ENCODE measurements at regions not wholly inside any gene's neighbourhood (a gene's known extent, or its start where the extent isn't known, plus 50 kb on each side); places are given as distances from the start of the nearest gene placed in this dataset.

DNA sequence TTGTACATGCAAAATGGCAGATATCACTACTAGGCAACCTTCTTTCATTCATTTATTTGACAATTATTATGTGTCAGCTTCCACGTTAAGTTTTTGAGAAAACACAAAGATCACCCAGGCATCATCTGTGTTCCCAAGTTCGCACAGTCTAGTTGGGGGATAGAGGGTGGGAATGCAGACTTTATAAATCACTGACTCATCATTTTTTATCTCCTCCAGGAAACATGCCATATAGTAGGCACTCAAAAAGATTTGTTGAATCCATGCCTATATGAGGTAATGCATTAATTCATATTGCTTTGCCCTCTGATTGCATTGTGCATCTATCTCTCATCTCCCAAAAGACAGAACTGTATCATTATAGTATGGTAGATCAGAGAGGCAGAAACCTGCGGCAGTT lies 196.8 kb upstream of the TOX3 start:
- H3F3A ChIP-seq (ENCODE audit: insufficient read depth, low read depth) = no peaks in the 10 kb centered on the region
- no peak overlapping the region for H3K4me3 ChIP-seq
- intact Hi-C loops (cut with micrococcal nuclease; ENCODE audit: unreplicated experiment) = no loop called here
- no peak overlapping the region for H2AFZ ChIP-seq
- no peaks in the 10 kb centered on the region for H3K79me2 ChIP-seq (ENCODE audit: low read depth)
- ChIA-PET CTCF (no interaction called here), POLR2A (ENCODE audit: unreplicated experiment) (no interaction called here)
- no peaks in the 10 kb centered on the region for H3K36me3 ChIP-seq (ENCODE audit: low read depth)
- no peaks in the 10 kb centered on the region for H3K9me3 ChIP-seq (ENCODE audit: insufficient read depth, low read depth)
- TF ChIP-seq EZH2 (IDR thresholded peaks at IDR 0.05; ENCODE audit: low read depth) = no peak
- TF ChIP-seq, protein P1, sequence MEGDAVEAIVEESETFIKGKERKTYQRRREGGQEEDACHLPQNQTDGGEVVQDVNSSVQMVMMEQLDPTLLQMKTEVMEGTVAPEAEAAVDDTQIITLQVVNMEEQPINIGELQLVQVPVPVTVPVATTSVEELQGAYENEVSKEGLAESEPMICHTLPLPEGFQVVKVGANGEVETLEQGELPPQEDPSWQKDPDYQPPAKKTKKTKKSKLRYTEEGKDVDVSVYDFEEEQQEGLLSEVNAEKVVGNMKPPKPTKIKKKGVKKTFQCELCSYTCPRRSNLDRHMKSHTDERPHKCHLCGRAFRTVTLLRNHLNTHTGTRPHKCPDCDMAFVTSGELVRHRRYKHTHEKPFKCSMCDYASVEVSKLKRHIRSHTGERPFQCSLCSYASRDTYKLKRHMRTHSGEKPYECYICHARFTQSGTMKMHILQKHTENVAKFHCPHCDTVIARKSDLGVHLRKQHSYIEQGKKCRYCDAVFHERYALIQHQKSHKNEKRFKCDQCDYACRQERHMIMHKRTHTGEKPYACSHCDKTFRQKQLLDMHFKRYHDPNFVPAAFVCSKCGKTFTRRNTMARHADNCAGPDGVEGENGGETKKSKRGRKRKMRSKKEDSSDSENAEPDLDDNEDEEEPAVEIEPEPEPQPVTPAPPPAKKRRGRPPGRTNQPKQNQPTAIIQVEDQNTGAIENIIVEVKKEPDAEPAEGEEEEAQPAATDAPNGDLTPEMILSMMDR (conservative IDR thresholded peaks at IDR 0.05) = no peak
- no peaks in the 10 kb centered on the region for H3K4me1 ChIP-seq (replicated peaks; ENCODE audit: insufficient read depth)
- BruUV-seq (replicated peaks) = no TSS peak
- H3K9me2 ChIP-seq (ENCODE audit: insufficient read depth) = no peaks in the 10 kb centered on the region
- DNase-seq = no peak
- H3K4me2 ChIP-seq = no peak overlapping the region
- H4K20me1 ChIP-seq (ENCODE audit: insufficient read depth) = no peaks in the 10 kb centered on the region
- H3K27me3 ChIP-seq (ENCODE audit: insufficient read depth, low read depth) = no peaks in the 10 kb centered on the region
- H3K27ac ChIP-seq = no peak overlapping the region

DNA sequence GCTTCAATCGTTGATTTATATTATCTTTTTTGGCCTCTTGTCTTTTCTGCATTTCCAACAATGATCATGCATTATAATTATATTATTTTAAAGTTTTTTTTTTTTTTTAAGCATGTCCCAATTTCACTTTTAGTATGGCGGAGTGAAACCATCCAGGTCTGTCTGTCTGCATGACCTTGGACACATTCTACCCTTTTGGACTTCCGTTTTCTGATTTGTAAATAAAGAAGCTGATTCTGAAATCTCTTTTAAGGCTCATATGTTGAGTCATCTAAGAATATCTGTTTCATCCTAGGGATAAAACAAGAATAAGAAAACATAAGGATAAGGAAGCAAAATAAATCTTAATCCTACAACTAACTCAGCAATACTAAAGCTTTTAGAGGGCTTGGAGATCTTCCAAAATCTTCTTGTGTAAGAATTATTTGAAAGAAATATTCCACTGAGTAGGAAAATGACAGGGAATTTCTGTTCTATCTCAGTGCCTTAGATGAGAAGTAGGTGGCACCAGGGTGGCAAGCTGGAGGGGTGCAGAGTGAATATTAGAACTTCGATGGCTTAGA lies 195.7 kb upstream of the TOX3 start:
- H3K79me2 ChIP-seq (ENCODE audit: low read depth) = no peaks in the 10 kb centered on the region
- no peaks in the 10 kb centered on the region for H3K4me1 ChIP-seq (replicated peaks; ENCODE audit: insufficient read depth)
- no peaks in the 10 kb centered on the region for H3K9me3 ChIP-seq (ENCODE audit: insufficient read depth, low read depth)
- H2AFZ ChIP-seq = no peak overlapping the region
- no peaks in the 10 kb centered on the region for H3K36me3 ChIP-seq (ENCODE audit: low read depth)
- no peaks in the 10 kb centered on the region for H3K9me2 ChIP-seq (ENCODE audit: insufficient read depth)
- TF ChIP-seq, protein P1 (conservative IDR thresholded peaks at IDR 0.05) = no peak
- TF ChIP-seq EZH2 (IDR thresholded peaks at IDR 0.05; ENCODE audit: low read depth) = no peak
- no peaks in the 10 kb centered on the region for H4K20me1 ChIP-seq (ENCODE audit: insufficient read depth)
- ChIA-PET POLR2A (ENCODE audit: unreplicated experiment) (no interaction called here), CTCF (no interaction called here)
- no peaks in the 10 kb centered on the region for H3K27me3 ChIP-seq (ENCODE audit: insufficient read depth, low read depth)
- H3K4me3 ChIP-seq = no peak overlapping the region
- no peaks in the 10 kb centered on the region for H3F3A ChIP-seq (ENCODE audit: insufficient read depth, low read depth)
- DNase-seq = no peak
- BruUV-seq (replicated peaks) = no TSS peak
- H3K27ac ChIP-seq = no peak overlapping the region
- no peak overlapping the region for H3K4me2 ChIP-seq
- intact Hi-C loops (cut with micrococcal nuclease; ENCODE audit: unreplicated experiment) = no loop called here

DNA sequence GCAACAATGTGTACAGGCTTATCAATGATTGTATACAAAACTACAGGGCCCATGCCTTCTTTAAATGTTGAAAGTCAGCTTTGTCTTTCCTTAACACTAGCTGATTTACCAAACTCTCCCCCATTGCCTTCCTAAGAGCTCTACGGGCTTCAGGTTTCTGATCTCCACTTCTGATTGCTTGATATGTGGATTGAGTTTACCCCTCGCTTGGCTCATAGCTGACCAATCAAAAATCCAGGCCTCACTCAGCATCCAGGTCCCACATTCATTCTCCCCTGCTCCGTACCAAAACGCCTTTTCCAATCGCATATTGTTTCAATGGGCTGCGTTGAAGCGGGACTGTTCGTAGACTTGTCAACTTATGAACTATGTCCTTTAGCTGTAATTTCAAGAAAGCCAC lies 195.1 kb upstream of the TOX3 start:
- CTCF ChIA-PET = no interaction called here
- no peak overlapping the region for H3K4me2 ChIP-seq
- no peaks in the 10 kb centered on the region for H3K27me3 ChIP-seq (ENCODE audit: insufficient read depth, low read depth)
- POLR2A ChIA-PET (ENCODE audit: unreplicated experiment) = no interaction called here
- H3F3A ChIP-seq (ENCODE audit: insufficient read depth, low read depth) = no peaks in the 10 kb centered on the region
- H3K4me3 ChIP-seq = no peak overlapping the region
- no peaks in the 10 kb centered on the region for H3K9me2 ChIP-seq (ENCODE audit: insufficient read depth)
- no peak overlapping the region for H2AFZ ChIP-seq
- no peaks in the 10 kb centered on the region for H3K4me1 ChIP-seq (replicated peaks; ENCODE audit: insufficient read depth)
- DNase-seq = no peak
- no peaks in the 10 kb centered on the region for H3K9me3 ChIP-seq (ENCODE audit: insufficient read depth, low read depth)
- intact Hi-C loops (cut with micrococcal nuclease; ENCODE audit: unreplicated experiment) = no loop called here
- no peaks in the 10 kb centered on the region for H3K36me3 ChIP-seq (ENCODE audit: low read depth)
- H3K79me2 ChIP-seq (ENCODE audit: low read depth) = no peaks in the 10 kb centered on the region
- no TSS peak for BruUV-seq (replicated peaks)
- TF ChIP-seq, protein P1 (conservative IDR thresholded peaks at IDR 0.05) = no peak
- TF ChIP-seq EZH2 (IDR thresholded peaks at IDR 0.05; ENCODE audit: low read depth) = no peak
- no peak overlapping the region for H3K27ac ChIP-seq
- H4K20me1 ChIP-seq (ENCODE audit: insufficient read depth) = no peaks in the 10 kb centered on the region

All from PC-9 (cell line).